Right lobe of liver (tissue), 4 donors: ENCODE measurements at regions not wholly inside any gene's neighbourhood (a gene's known extent, or its start where the extent isn't known, plus 50 kb on each side); places are given as distances from the start of the nearest gene placed in this dataset.

Experiments
- POLR2A ChIP-seq: fragments of 450-650 bp; IDR thresholded peaks from one replicate; pipeline ENCODE4 v1.6.1; 2017; ENCODE audit warnings: antibody characterized with exemption, mild to moderate bottlenecking
- TF ChIP-seq, protein P1 (sequence below), 4 donors: fragments of 200-600 bp in 3 of 4; fragments of 450-650 bp in 1 of 4; IDR thresholded peaks; one replicate each; pipeline versions ENCODE4 v1.5.1 to v1.8.0; 2016 to 2022; ENCODE audit warnings: antibody characterized with exemption in 4 of 4, mild to moderate bottlenecking in 2 of 4
- donor health status: DM: no; HTN: no; CAD: no.
- donor health status: DM: no; HTN: no; CAD: no.
- donor health status: DM: no; HTN: yes; CAD: no.

DNA sequence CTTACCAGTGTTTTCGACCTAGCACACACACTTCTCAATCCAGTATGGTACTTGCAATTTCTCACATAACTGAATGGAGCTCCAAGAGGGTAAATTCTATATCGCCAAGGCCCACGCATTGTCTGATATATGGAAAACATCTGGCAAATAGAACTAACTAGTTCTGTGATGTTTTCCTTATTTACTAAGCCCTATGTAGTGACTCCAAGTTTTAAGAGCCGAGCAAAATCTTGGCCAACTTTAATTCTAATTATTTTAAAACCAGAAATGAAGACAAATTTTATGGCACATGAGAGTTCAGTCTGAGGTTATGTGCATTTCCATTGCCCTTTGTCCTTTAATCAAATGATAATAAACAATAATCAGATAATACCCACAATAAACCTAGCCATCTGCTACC, 1119.7 kb upstream of the CNTNAP5 start:
- no peak for TF ChIP-seq POLR2A
- TF ChIP-seq, protein P1, sequence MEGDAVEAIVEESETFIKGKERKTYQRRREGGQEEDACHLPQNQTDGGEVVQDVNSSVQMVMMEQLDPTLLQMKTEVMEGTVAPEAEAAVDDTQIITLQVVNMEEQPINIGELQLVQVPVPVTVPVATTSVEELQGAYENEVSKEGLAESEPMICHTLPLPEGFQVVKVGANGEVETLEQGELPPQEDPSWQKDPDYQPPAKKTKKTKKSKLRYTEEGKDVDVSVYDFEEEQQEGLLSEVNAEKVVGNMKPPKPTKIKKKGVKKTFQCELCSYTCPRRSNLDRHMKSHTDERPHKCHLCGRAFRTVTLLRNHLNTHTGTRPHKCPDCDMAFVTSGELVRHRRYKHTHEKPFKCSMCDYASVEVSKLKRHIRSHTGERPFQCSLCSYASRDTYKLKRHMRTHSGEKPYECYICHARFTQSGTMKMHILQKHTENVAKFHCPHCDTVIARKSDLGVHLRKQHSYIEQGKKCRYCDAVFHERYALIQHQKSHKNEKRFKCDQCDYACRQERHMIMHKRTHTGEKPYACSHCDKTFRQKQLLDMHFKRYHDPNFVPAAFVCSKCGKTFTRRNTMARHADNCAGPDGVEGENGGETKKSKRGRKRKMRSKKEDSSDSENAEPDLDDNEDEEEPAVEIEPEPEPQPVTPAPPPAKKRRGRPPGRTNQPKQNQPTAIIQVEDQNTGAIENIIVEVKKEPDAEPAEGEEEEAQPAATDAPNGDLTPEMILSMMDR (IDR thresholded peaks at IDR 0.05) = no peak
